SK-N-SH (cell line): ENCODE measurements at regions not wholly inside any gene's neighbourhood (a gene's known extent, or its start where the extent isn't known, plus 50 kb on each side); places are given as distances from the start of the nearest gene placed in this dataset.

ENCODE experiments used
- PBX3 ChIP-seq: IDR thresholded peaks from 2 replicates; pipeline ENCODE4; 2012
- TF ChIP-seq, protein P1 (sequence below): fragments of 200-600 bp; sonication (generic); IDR thresholded peaks from 2 replicates; pipeline ENCODE4 v1.6.1; 2017; ENCODE audit warnings: antibody characterized with exemption, mild to moderate bottlenecking, moderate library complexity
- TF ChIP-seq, protein P2 (sequence below): fragments of 150-350 bp; IDR thresholded peaks from 2 replicates; pipeline ENCODE4 v1.6.1; 2017; ENCODE audit warnings: antibody characterized with exemption, low read length, low read depth, borderline replicate concordance

- 0 out of 2 replicates have a peak, but pooled peaks have one; percentile 5 for TF ChIP-seq PBX3
- TF ChIP-seq, protein P1, sequence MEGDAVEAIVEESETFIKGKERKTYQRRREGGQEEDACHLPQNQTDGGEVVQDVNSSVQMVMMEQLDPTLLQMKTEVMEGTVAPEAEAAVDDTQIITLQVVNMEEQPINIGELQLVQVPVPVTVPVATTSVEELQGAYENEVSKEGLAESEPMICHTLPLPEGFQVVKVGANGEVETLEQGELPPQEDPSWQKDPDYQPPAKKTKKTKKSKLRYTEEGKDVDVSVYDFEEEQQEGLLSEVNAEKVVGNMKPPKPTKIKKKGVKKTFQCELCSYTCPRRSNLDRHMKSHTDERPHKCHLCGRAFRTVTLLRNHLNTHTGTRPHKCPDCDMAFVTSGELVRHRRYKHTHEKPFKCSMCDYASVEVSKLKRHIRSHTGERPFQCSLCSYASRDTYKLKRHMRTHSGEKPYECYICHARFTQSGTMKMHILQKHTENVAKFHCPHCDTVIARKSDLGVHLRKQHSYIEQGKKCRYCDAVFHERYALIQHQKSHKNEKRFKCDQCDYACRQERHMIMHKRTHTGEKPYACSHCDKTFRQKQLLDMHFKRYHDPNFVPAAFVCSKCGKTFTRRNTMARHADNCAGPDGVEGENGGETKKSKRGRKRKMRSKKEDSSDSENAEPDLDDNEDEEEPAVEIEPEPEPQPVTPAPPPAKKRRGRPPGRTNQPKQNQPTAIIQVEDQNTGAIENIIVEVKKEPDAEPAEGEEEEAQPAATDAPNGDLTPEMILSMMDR: no peak
- TF ChIP-seq, protein P2, sequence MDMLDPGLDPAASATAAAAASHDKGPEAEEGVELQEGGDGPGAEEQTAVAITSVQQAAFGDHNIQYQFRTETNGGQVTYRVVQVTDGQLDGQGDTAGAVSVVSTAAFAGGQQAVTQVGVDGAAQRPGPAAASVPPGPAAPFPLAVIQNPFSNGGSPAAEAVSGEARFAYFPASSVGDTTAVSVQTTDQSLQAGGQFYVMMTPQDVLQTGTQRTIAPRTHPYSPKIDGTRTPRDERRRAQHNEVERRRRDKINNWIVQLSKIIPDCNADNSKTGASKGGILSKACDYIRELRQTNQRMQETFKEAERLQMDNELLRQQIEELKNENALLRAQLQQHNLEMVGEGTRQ: no peak
Measured at GRCh38 chr18:22711192-22711685, 221.9 kb upstream of the RBBP8 start.
